SK-N-MC (cell line): ENCODE measurements at regions not wholly inside any gene's neighbourhood (a gene's known extent, or its start where the extent isn't known, plus 50 kb on each side); places are given as distances from the start of the nearest gene placed in this dataset.

Source experiments
- EZH2 ChIP-seq: fragments of 200-600 bp; sonication (generic); IDR thresholded peaks from one replicate; pipeline ENCODE4 v1.6.1; 2017; ENCODE audit warnings: antibody characterized with exemption
- POLR2AphosphoS5 ChIP-seq: IDR thresholded peaks from 2 replicates; pipeline ENCODE4 v1.6.1; 2012; ENCODE audit warnings: mild to moderate bottlenecking, low read depth, low read length, borderline replicate concordance

DNA sequence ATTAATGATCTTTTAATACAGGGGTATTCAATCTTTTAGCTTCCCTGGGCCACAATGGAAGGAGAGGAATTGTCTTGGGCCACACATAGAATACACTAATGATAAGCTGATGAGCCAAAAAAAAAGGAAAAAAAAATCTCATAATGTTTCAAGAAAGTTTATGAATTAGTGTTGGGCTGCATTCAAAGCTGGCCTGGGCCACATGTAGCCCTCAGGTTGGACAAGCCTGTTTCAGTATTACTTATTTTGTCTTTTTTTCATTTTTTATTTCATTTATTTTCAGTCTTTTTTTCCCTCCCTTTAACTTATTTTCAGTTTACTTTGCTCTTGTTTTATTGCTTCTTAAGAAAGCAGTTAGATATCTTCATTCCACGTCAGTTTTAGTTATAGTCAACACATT lies 2171.8 kb upstream of the DEFB115 start:
- no peak for TF ChIP-seq POLR2AphosphoS5
- no peak for TF ChIP-seq EZH2
